Stimulated activated CD4-positive, alpha-beta T cell treated with anti-CD3 and anti-CD28 coated beads, Interleukin-4, amount 100 ng/mL, for 4 hours (primary cell): ENCODE measurements at regions not wholly inside any gene's neighbourhood (a gene's known extent, or its start where the extent isn't known, plus 50 kb on each side); places are given as distances from the start of the nearest gene placed in this dataset.

Experiments used
- DNase-seq, 2 experiments: peaks; one replicate each; pipeline ENCODE4 v3.0.0-alpha.2; 2020

- no peak for DNase-seq
Measured at GRCh38 chr10:3537518-3537917, 247.5 kb downstream of the KLF6 start.

GRCh38 chr10:3535001-3535400, 250.0 kb downstream of the KLF6 start:
- DNase-seq = no peak

- DNase-seq = no peak
Measured at GRCh38 chr10:3534433-3534832, 250.6 kb downstream of the KLF6 start.

GRCh38 chr10:3533296-3533695, 251.7 kb downstream of the KLF6 start:
- no peak for DNase-seq

GRCh38 chr10:3532644-3533043, 252.4 kb downstream of the KLF6 start:
- DNase-seq = no peak

GRCh38 chr10:3531670-3532069, 253.3 kb downstream of the KLF6 start:
- no peak for DNase-seq

- no peak for DNase-seq
Measured at GRCh38 chr10:3530783-3531645, 254.0 kb downstream of the KLF6 start.

GRCh38 chr10:3530346-3530745, 254.7 kb downstream of the KLF6 start:
- DNase-seq = no peak

- DNase-seq = no peak
Measured at GRCh38 chr10:3529691-3530090, 255.3 kb downstream of the KLF6 start.

- no peak for DNase-seq
Measured at GRCh38 chr10:3528823-3529403, 256.1 kb downstream of the KLF6 start.

GRCh38 chr10:3528271-3528670, 256.7 kb downstream of the KLF6 start:
- DNase-seq = no peak

GRCh38 chr10:3527869-3528268, 257.1 kb downstream of the KLF6 start:
- no peak for DNase-seq

- no peak for DNase-seq
Measured at GRCh38 chr10:3526727-3527501, 258.1 kb downstream of the KLF6 start.

- no peak for DNase-seq
Measured at GRCh38 chr10:3525832-3526449, 259.1 kb downstream of the KLF6 start.

GRCh38 chr10:3524086-3524960, 260.7 kb downstream of the KLF6 start:
- no peak for DNase-seq

- DNase-seq = no peak
Measured at GRCh38 chr10:3523309-3524050, 261.5 kb downstream of the KLF6 start.

GRCh38 chr10:3516923-3517255, 268.1 kb downstream of the KLF6 start:
- no peak for DNase-seq

GRCh38 chr10:3516234-3516922, 268.6 kb downstream of the KLF6 start:
- no peak for DNase-seq

GRCh38 chr10:3514691-3515090, 270.3 kb downstream of the KLF6 start:
- no peak for DNase-seq

- DNase-seq = no peak
Measured at GRCh38 chr10:3512263-3512662, 272.7 kb downstream of the KLF6 start.

GRCh38 chr10:3511483-3511882, 273.5 kb downstream of the KLF6 start:
- no peak for DNase-seq
